Caco-2 (cell line): ENCODE measurements at regions not wholly inside any gene's neighbourhood (a gene's known extent, or its start where the extent isn't known, plus 50 kb on each side); places are given as distances from the start of the nearest gene placed in this dataset.

Source experiments
- BruUV-seq: library from RNA; stranded (reverse); fragments of 400-500 nt; replicated peaks from 2 replicates; lab custom pipeline; 2021; lab: Mats Ljungman, UMichigan
- CTCF ChIA-PET: fragments of 300-600 bp; sonication (Branson Sonifier 250); formaldehyde crosslinking; loops from one replicate; lab custom pipeline; 2022; ENCODE audit warnings: antibody characterized with exemption; lab: Charles Lee
- POLR2A ChIA-PET: fragments of 300-600 bp; sonication (Branson Sonifier 250); formaldehyde crosslinking; loops from one replicate; lab custom pipeline; 2022; ENCODE audit warnings: antibody characterized with exemption; lab: Charles Lee
- DNase-seq, 2 experiments: peaks; one replicate each; pipeline versions ENCODE4 v3.0.0 to v3.0.0-alpha.2; 2020 to 2022
- H3K27me3 ChIP-seq: replicated peaks from 2 replicates; pipeline ENCODE4 v1.6.0; 2011; ENCODE audit warnings: low read length; ENCODE audit not compliant: control insufficient read depth, insufficient read depth
- H3K36me3 ChIP-seq: 2 replicates; pipeline ENCODE4 v1.5.1; 2011; ENCODE audit warnings: low read length; ENCODE audit not compliant: control insufficient read depth, insufficient read depth
- H3K4me1 ChIP-seq: fragments of 250-450 bp; sonication (Bioruptor Pico); 2 replicates; pipeline ENCODE4 v1.5.1; 2020; ENCODE audit warnings: mild to moderate bottlenecking
- H3K4me3 ChIP-seq: 2 replicates; pipeline ENCODE4 v1.5.1; 2011; ENCODE audit warnings: low read depth, mild to moderate bottlenecking, control low read depth, low read length
- H3K9me3 ChIP-seq: fragments of 250-450 bp; sonication (Bioruptor Pico); 2 replicates; pipeline ENCODE4 v1.5.1; 2020; ENCODE audit warnings: mild to moderate bottlenecking, moderate library complexity
- H3K27ac Mint-ChIP-seq: one replicate; pipeline ENCODE4 v1.8.0; 2022; ENCODE audit warnings: mixed read lengths; ENCODE audit not compliant: unreplicated experiment
- H3K27me3 Mint-ChIP-seq: one replicate; pipeline ENCODE4 v1.8.0; 2022; ENCODE audit warnings: mixed read lengths; ENCODE audit not compliant: insufficient read depth, unreplicated experiment
- H3K36me3 Mint-ChIP-seq: one replicate; pipeline ENCODE4 v1.8.0; 2022; ENCODE audit warnings: mild to moderate bottlenecking, mixed read lengths; ENCODE audit not compliant: insufficient read depth, unreplicated experiment
- H3K4me1 Mint-ChIP-seq: one replicate; pipeline ENCODE4 v1.8.0; 2022; ENCODE audit warnings: low read depth, mixed read lengths; ENCODE audit not compliant: unreplicated experiment
- H3K4me3 Mint-ChIP-seq: one replicate; pipeline ENCODE4 v1.8.0; 2022; ENCODE audit warnings: mild to moderate bottlenecking, moderate library complexity, mixed read lengths; ENCODE audit not compliant: unreplicated experiment
- H3K9me3 Mint-ChIP-seq: one replicate; pipeline ENCODE4 v1.8.0; 2022; ENCODE audit warnings: mixed read lengths; ENCODE audit not compliant: unreplicated experiment
- intact Hi-C: fragments of 100-400 bp; cut with micrococcal nuclease; formaldehyde crosslinking; loops from one replicate; pipeline ENCODE4 v1.10.0; 2022; ENCODE audit not compliant: unreplicated experiment
- TF ChIP-seq, protein P1 (sequence below), 2 experiments: fragments of 200-600 bp in 1 of 2; IDR thresholded peaks; 1 replicate in 1 of 2; 2 replicates in 1 of 2; pipeline versions ENCODE4 v1.5.1 to v1.8.0; 2011 to 2022; ENCODE audit warnings: antibody characterized with exemption in 1 of 2, control low read depth in 1 of 2, inconsistent platforms in 1 of 2, low read depth in 1 of 2, low read length in 1 of 2, mild to moderate bottlenecking in 1 of 2, moderate library complexity in 1 of 2; ENCODE audit not compliant: insufficient read depth in 1 of 2, severe bottlenecking in 1 of 2, unreplicated experiment in 1 of 2

GRCh38 chr10:55144001-55144400 is 343.0 kb upstream of the PCDH15 start:
- H3K36me3 ChIP-seq: no peaks in the 10 kb centered on the region
- POLR2A ChIA-PET: no interaction called here
- DNase-seq: no peak
- no peaks in the 10 kb centered on the region for H3K9me3 ChIP-seq
- H3K4me3 Mint-ChIP-seq: no peak overlapping the region
- no peaks in the 10 kb centered on the region for H3K4me1 Mint-ChIP-seq
- H3K9me3 Mint-ChIP-seq: no peaks in the 10 kb centered on the region
- no peaks in the 10 kb centered on the region for H3K27me3 ChIP-seq
- CTCF ChIA-PET: interaction anchor here (0.6 kb wide), 1 partner anchor 31 kb away, joined by 13 read pairs; no protein-coding TSS in a partner anchor
- TF ChIP-seq, protein P1, sequence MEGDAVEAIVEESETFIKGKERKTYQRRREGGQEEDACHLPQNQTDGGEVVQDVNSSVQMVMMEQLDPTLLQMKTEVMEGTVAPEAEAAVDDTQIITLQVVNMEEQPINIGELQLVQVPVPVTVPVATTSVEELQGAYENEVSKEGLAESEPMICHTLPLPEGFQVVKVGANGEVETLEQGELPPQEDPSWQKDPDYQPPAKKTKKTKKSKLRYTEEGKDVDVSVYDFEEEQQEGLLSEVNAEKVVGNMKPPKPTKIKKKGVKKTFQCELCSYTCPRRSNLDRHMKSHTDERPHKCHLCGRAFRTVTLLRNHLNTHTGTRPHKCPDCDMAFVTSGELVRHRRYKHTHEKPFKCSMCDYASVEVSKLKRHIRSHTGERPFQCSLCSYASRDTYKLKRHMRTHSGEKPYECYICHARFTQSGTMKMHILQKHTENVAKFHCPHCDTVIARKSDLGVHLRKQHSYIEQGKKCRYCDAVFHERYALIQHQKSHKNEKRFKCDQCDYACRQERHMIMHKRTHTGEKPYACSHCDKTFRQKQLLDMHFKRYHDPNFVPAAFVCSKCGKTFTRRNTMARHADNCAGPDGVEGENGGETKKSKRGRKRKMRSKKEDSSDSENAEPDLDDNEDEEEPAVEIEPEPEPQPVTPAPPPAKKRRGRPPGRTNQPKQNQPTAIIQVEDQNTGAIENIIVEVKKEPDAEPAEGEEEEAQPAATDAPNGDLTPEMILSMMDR (IDR thresholded peaks at IDR 0.05; ENCODE audit: insufficient read depth in 1 of 2, low read depth in 1 of 2, low read length in 1 of 2, severe bottlenecking in 1 of 2, unreplicated experiment in 1 of 2): no peak
- intact Hi-C loops: no loop called here
- H3K4me3 ChIP-seq: no peak overlapping the region
- no peaks in the 10 kb centered on the region for H3K4me1 ChIP-seq
- BruUV-seq: no TSS peak
- H3K36me3 Mint-ChIP-seq: no peaks in the 10 kb centered on the region
- H3K27ac Mint-ChIP-seq: no peak overlapping the region
- H3K27me3 Mint-ChIP-seq: no peaks in the 10 kb centered on the region

DNA sequence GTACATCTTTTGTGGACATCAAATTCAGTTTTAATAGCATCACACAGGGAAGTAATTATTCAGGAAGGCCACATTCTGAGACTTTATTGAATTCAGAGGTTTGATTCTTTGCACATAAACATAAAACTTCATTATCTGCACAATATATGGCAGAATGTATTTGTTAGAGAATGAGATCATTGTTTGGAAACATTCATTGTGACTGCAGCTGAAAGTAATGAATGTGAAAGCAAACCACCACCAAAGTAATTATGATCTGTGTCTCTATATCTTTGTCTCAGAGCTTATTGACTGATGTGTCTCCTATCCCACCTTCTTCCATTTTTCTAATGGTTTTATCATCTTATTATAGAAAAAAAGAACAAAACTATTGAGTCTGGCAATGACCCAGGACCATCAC is 340.9 kb upstream of the PCDH15 start:
- no TSS peak for BruUV-seq
- H3K27me3 Mint-ChIP-seq: no peaks in the 10 kb centered on the region
- POLR2A ChIA-PET: no interaction called here

DNA sequence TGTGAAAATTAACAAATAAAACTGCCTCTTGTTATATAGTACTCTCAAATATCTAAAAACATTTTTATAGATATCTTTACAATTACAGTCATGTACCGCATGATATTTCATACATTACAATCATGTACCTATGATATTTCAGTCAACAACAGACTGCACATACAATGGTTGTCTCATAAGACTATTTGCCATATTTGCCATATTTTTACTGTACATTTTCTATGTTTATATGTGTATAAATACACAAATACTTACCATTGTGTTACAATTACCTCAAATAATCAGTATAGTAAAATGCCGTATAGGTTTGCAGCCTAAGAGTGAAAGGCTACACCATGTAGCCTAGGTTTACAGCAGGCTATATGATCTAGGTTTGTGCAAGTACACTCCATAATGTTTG is 336.0 kb upstream of the PCDH15 start:
- CTCF ChIA-PET: no interaction called here
- Mint-ChIP-seq H3K36me3 (no peaks in the 10 kb centered on the region), H3K27ac (no peak overlapping the region), H3K4me3 (no peak overlapping the region), H3K9me3 (no peaks in the 10 kb centered on the region), H3K27me3 (peaks cover 2% of the 10 kb centered on the region), H3K4me1 (no peaks in the 10 kb centered on the region)
- Histone ChIP-seq H3K9me3 (no peaks in the 10 kb centered on the region), H3K4me1 (no peaks in the 10 kb centered on the region), H3K27me3 (no peaks in the 10 kb centered on the region), H3K36me3 (no peaks in the 10 kb centered on the region), H3K4me3 (no peak overlapping the region)
- TF ChIP-seq, protein P1 (IDR thresholded peaks at IDR 0.05; ENCODE audit: insufficient read depth in 1 of 2, low read depth in 1 of 2, low read length in 1 of 2, severe bottlenecking in 1 of 2, unreplicated experiment in 1 of 2): no peak
- BruUV-seq: no TSS peak
- DNase-seq: no peak
- POLR2A ChIA-PET: interaction anchor here (0.6 kb wide), 1 partner anchor 87 kb away, joined by 3 read pairs; no protein-coding TSS in a partner anchor
- intact Hi-C loops: no loop called here

More for the DNA sequence above, 340.9 kb upstream of the PCDH15 start:
- DNase-seq: no peak
- TF ChIP-seq, protein P1 (IDR thresholded peaks at IDR 0.05; ENCODE audit: insufficient read depth in 1 of 2, low read depth in 1 of 2, low read length in 1 of 2, severe bottlenecking in 1 of 2, unreplicated experiment in 1 of 2): no peak
- H3K4me3 Mint-ChIP-seq: no peak overlapping the region
- Histone ChIP-seq H3K4me1 (no peaks in the 10 kb centered on the region), H3K9me3 (no peaks in the 10 kb centered on the region), H3K36me3 (no peaks in the 10 kb centered on the region), H3K27me3 (no peaks in the 10 kb centered on the region), H3K4me3 (no peak overlapping the region)
- CTCF ChIA-PET: no interaction called here
- no peaks in the 10 kb centered on the region for H3K4me1 Mint-ChIP-seq
- intact Hi-C loops: no loop called here
- no peaks in the 10 kb centered on the region for H3K36me3 Mint-ChIP-seq
- no peak overlapping the region for H3K27ac Mint-ChIP-seq
- no peaks in the 10 kb centered on the region for H3K9me3 Mint-ChIP-seq
